Lower leg skin (tissue), 3 donors: ENCODE measurements at regions not wholly inside any gene's neighbourhood (a gene's known extent, or its start where the extent isn't known, plus 50 kb on each side); places are given as distances from the start of the nearest gene placed in this dataset.

ENCODE experiments used
- POLR2A ChIP-seq, 2 donors: fragments of 450-650 bp; IDR thresholded peaks; one replicate each; pipeline ENCODE4 v1.6.1; 2016 to 2017; ENCODE audit warnings: antibody characterized with exemption in 2 of 2, mild to moderate bottlenecking in 1 of 2, moderate library complexity in 1 of 2
- TF ChIP-seq, protein P1 (sequence below), 3 donors: fragments of 450-650 bp; IDR thresholded peaks; one replicate each; pipeline ENCODE4 v1.5.1; 2016; ENCODE audit warnings: antibody characterized with exemption in 3 of 3, mild to moderate bottlenecking in 3 of 3, moderate library complexity in 2 of 3

- TF ChIP-seq, protein P1, sequence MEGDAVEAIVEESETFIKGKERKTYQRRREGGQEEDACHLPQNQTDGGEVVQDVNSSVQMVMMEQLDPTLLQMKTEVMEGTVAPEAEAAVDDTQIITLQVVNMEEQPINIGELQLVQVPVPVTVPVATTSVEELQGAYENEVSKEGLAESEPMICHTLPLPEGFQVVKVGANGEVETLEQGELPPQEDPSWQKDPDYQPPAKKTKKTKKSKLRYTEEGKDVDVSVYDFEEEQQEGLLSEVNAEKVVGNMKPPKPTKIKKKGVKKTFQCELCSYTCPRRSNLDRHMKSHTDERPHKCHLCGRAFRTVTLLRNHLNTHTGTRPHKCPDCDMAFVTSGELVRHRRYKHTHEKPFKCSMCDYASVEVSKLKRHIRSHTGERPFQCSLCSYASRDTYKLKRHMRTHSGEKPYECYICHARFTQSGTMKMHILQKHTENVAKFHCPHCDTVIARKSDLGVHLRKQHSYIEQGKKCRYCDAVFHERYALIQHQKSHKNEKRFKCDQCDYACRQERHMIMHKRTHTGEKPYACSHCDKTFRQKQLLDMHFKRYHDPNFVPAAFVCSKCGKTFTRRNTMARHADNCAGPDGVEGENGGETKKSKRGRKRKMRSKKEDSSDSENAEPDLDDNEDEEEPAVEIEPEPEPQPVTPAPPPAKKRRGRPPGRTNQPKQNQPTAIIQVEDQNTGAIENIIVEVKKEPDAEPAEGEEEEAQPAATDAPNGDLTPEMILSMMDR (IDR thresholded peaks at IDR 0.05) = no peak
- no peak for TF ChIP-seq POLR2A (IDR thresholded peaks at IDR 0.05)
These were observed 721.6 kb downstream of the ANKRD7 start for GRCh38 chr7:118945911-118946682.
